ENCODE measurements at regions not wholly inside any gene's neighbourhood (a gene's known extent, or its start where the extent isn't known, plus 50 kb on each side); places are given as distances from the start of the nearest gene placed in this dataset.
"Not testable (repeated sequence)": the region's sequence is repeated elsewhere in the genome, so short reads cannot be mapped to it uniquely, and the experiment has no call there.

GRCh38 chrX:81348388-81348787 lies 146.5 kb downstream of the SH3BGRL start:
- DNase-seq, result no peak
- no peaks in the 10 kb centered on the region for H3K36me3 ChIP-seq (replicated peaks; ENCODE audit: control insufficient read depth, insufficient read depth, low read length)
- no peak overlapping the region for H3K4me3 ChIP-seq (ENCODE audit: insufficient read depth, low read depth, low read length)
- H3K27me3 ChIP-seq (ENCODE audit: control insufficient read depth, insufficient read depth, low read length), result no peaks in the 10 kb centered on the region

- no peak overlapping the region for H3K4me3 ChIP-seq (ENCODE audit: insufficient read depth, low read depth, low read length)
- no peak for DNase-seq
- no peaks in the 10 kb centered on the region for H3K27me3 ChIP-seq (ENCODE audit: control insufficient read depth, insufficient read depth, low read length)
- H3K36me3 ChIP-seq (replicated peaks; ENCODE audit: control insufficient read depth, insufficient read depth, low read length), result no peaks in the 10 kb centered on the region
Observed at GRCh38 chrX:81354954-81355353, 153.1 kb downstream of the SH3BGRL start.

GRCh38 chrX:81355436-81355835 lies 153.5 kb downstream of the SH3BGRL start:
- Histone ChIP-seq H3K36me3 (replicated peaks; ENCODE audit: control insufficient read depth, insufficient read depth, low read length) (no peaks in the 10 kb centered on the region), H3K27me3 (ENCODE audit: control insufficient read depth, insufficient read depth, low read length) (no peaks in the 10 kb centered on the region), H3K4me3 (ENCODE audit: insufficient read depth, low read depth, low read length) (no peak overlapping the region)
- DNase-seq, result no peak

- Histone ChIP-seq H3K36me3 (replicated peaks; ENCODE audit: control insufficient read depth, insufficient read depth, low read length) (no peaks in the 10 kb centered on the region), H3K27me3 (ENCODE audit: control insufficient read depth, insufficient read depth, low read length) (no peaks in the 10 kb centered on the region), H3K4me3 (ENCODE audit: insufficient read depth, low read depth, low read length) (no peak overlapping the region)
- no peak for DNase-seq
Observed at GRCh38 chrX:81367291-81367690, 165.4 kb downstream of the SH3BGRL start.

DNA sequence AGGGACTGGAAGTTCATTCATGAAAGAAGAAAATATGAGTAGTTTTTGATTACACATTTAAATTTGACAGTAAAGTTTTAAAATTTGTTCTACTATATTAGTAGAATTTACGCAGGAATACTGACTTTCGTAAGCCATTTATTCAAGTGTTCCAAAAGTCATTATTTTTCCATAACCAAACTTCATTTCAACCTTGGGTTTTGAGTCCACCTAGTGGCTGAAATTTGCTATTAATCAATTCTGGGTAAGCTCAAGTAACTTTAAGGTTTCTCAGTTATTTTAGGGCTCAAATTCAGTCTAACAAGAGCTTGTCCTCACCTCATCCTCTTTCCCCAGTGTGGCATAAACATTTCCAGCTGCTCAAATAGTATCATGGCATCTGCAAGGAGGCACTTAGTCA lies 175.4 kb downstream of the SH3BGRL start:
- Histone ChIP-seq H3K4me3 (ENCODE audit: insufficient read depth, low read depth, low read length) (no peak overlapping the region), H3K36me3 (replicated peaks; ENCODE audit: control insufficient read depth, insufficient read depth, low read length) (no peaks in the 10 kb centered on the region)
- DNase-seq, result peak; percentile 2

GRCh38 chrX:81378560-81378959 lies 176.7 kb downstream of the SH3BGRL start:
- Histone ChIP-seq H3K36me3 (replicated peaks; ENCODE audit: control insufficient read depth, insufficient read depth, low read length) (no peaks in the 10 kb centered on the region), H3K27me3 (ENCODE audit: control insufficient read depth, insufficient read depth, low read length) (no peaks in the 10 kb centered on the region)
- no peak for DNase-seq

More for the DNA sequence above, 175.4 kb downstream of the SH3BGRL start:
- no peaks in the 10 kb centered on the region for H3K27me3 ChIP-seq (ENCODE audit: control insufficient read depth, insufficient read depth, low read length)

DNA sequence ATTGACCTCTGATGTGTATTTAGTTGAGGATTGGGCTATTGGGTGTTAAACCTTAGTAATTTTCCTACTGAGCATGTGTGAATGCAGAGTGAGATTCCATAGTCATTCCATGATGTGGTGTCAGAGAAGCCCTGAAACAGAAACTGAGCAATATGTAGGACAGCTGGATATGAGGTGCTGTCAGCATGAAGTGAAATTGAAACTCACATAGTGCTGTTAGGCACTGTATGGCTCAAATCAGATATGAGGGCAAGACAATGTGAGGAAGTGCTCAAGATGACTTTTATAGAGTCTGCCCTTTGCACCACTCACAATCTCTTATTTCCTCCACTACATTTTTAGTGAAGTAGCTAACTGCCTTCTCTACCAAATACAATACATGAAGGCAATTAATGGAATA lies 188.3 kb downstream of the SH3BGRL start:
- Histone ChIP-seq H3K36me3 (replicated peaks; ENCODE audit: control insufficient read depth, insufficient read depth, low read length) (no peaks in the 10 kb centered on the region), H3K27me3 (ENCODE audit: control insufficient read depth, insufficient read depth, low read length) (no peaks in the 10 kb centered on the region), H3K4me3 (ENCODE audit: insufficient read depth, low read depth, low read length) (no peak overlapping the region)
- no peak for DNase-seq

More at GRCh38 chrX:81378560-81378959, 176.7 kb downstream of the SH3BGRL start:
- H3K4me3 ChIP-seq (ENCODE audit: insufficient read depth, low read depth, low read length), result no peak overlapping the region

- no peaks in the 10 kb centered on the region for H3K36me3 ChIP-seq (replicated peaks; ENCODE audit: control insufficient read depth, insufficient read depth, low read length)
- no peak overlapping the region for H3K4me3 ChIP-seq (ENCODE audit: insufficient read depth, low read depth, low read length)
- DNase-seq, result no peak
- H3K27me3 ChIP-seq (ENCODE audit: control insufficient read depth, insufficient read depth, low read length), result no peaks in the 10 kb centered on the region
Observed at GRCh38 chrX:81392396-81392795, 190.5 kb downstream of the SH3BGRL start.

- H3K36me3 ChIP-seq (replicated peaks; ENCODE audit: control insufficient read depth, insufficient read depth, low read length), result no peaks in the 10 kb centered on the region
- no peaks in the 10 kb centered on the region for H3K27me3 ChIP-seq (ENCODE audit: control insufficient read depth, insufficient read depth, low read length)
- DNase-seq, result no peak
- no peak overlapping the region for H3K4me3 ChIP-seq (ENCODE audit: insufficient read depth, low read depth, low read length)
Observed at GRCh38 chrX:81405781-81406180, 203.9 kb downstream of the SH3BGRL start.

GRCh38 chrX:81411517-81411916 lies 209.6 kb downstream of the SH3BGRL start:
- no peak for DNase-seq
- Histone ChIP-seq H3K36me3 (replicated peaks; ENCODE audit: control insufficient read depth, insufficient read depth, low read length) (no peaks in the 10 kb centered on the region), H3K4me3 (ENCODE audit: insufficient read depth, low read depth, low read length) (no peak overlapping the region), H3K27me3 (ENCODE audit: control insufficient read depth, insufficient read depth, low read length) (no peaks in the 10 kb centered on the region)

GRCh38 chrX:81412428-81412827 lies 210.5 kb downstream of the SH3BGRL start:
- DNase-seq, result no peak
- Histone ChIP-seq H3K36me3 (replicated peaks; ENCODE audit: control insufficient read depth, insufficient read depth, low read length) (no peaks in the 10 kb centered on the region), H3K4me3 (ENCODE audit: insufficient read depth, low read depth, low read length) (no peak overlapping the region), H3K27me3 (ENCODE audit: control insufficient read depth, insufficient read depth, low read length) (no peaks in the 10 kb centered on the region)

- not testable (repeated sequence) for H3K4me3 ChIP-seq (ENCODE audit: insufficient read depth, low read depth, low read length); DNase-seq; H3K27me3 ChIP-seq (ENCODE audit: control insufficient read depth, insufficient read depth, low read length); H3K36me3 ChIP-seq (replicated peaks; ENCODE audit: control insufficient read depth, insufficient read depth, low read length)
Observed at GRCh38 chrX:81412857-81413256, 211.0 kb downstream of the SH3BGRL start.

DNA sequence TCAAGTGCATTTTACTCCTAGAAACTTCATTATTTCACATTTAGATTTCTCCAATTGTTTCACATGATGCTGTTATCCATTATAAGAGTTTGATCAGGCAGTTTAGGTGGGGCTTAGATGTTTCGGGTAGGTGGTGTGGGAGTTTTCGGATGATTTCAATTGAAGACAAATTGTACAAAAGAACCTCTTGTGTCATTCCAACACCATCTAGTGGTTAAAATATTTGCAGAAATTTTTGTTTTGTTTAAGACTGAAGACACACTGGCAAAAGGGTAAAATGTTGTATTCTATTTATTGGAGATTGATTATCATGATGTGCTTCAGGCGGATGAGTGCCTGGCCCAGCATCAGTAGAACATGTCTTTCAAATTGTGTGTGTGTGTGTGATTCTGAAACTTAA lies 212.7 kb downstream of the SH3BGRL start:
- no peak overlapping the region for H3K4me3 ChIP-seq (ENCODE audit: insufficient read depth, low read depth, low read length)
- no peak for DNase-seq
- no peaks in the 10 kb centered on the region for H3K27me3 ChIP-seq (ENCODE audit: control insufficient read depth, insufficient read depth, low read length)
- no peaks in the 10 kb centered on the region for H3K36me3 ChIP-seq (replicated peaks; ENCODE audit: control insufficient read depth, insufficient read depth, low read length)

All from H7 (cell line).